GM18520 (cell line): ENCODE measurements at regions not wholly inside any gene's neighbourhood (a gene's known extent, or its start where the extent isn't known, plus 50 kb on each side); places are given as distances from the start of the nearest gene placed in this dataset.

Experiments used
- ATAC-seq: cut with Tn5 transposase; IDR thresholded peaks from one replicate; pipeline ENCODE4 v1.9.1; 2021; ENCODE audit not compliant: unreplicated experiment

GRCh38 chr4:1499465-1499864, 93.2 kb upstream of the NKX1-1 start:
- ATAC-seq: no peak

DNA sequence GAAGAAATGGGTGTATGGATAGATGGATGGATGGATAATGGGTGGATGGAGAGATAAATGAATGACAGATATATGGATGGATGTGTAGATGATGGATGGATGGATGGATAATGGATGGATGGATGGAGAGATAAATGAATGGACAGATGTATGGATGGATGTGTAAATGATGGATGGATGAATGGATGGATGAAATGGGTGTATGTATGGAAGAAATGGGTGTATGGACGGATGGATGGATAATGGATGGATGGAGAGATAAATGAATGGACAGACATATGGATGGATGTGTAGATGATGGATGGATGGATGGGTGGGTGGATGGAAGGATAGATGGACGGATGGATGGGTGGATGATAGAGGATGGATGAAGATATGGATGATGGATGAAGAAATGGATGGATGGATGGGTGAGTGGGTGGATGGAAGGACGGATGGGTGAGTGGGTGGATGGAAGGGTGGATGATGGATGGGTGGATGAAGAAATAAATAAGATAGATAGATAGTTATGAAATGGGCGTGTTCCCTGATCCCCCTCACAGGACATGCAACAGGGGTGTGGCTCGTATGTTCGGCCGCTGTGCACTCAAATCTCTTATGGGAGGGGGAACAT, 91.1 kb upstream of the NKX1-1 start:
- ATAC-seq: no peak

GRCh38 chr4:1496116-1496642, 89.9 kb upstream of the NKX1-1 start:
- ATAC-seq: no peak

DNA sequence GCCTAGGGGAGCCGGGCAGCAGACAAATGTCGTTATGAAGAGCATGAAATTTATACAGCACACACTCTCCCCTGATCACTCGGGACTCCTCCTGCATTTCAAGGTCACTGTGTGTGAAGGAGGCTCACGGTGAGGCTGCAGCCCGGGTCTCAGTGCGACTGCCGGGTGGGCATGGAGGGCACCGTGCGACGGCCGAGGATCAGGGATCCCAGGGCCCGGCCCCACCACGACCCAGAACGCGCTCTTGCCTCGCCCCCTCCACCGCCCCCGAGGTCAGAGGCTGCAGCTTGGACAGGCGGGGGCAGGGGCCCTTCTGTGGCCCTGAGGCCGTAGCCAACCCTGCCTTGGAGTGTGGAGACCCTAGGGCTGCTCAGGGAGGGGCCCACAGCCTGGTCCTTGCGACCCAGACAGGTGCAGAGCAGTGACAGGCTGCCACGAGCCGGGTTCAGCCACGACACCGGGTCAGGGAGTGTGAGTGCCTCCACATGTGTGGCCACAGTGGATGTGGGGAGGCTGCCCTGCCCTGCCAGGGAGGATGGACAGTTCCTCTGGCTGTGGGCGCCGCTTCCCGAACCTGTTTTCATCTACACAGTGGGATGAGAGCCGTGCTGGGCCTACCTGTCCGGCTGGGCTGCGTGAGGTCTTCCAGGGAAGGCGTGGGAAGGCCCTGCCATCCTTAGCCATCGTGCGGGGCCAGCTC, 89.3 kb upstream of the NKX1-1 start:
- ATAC-seq: no peak

DNA sequence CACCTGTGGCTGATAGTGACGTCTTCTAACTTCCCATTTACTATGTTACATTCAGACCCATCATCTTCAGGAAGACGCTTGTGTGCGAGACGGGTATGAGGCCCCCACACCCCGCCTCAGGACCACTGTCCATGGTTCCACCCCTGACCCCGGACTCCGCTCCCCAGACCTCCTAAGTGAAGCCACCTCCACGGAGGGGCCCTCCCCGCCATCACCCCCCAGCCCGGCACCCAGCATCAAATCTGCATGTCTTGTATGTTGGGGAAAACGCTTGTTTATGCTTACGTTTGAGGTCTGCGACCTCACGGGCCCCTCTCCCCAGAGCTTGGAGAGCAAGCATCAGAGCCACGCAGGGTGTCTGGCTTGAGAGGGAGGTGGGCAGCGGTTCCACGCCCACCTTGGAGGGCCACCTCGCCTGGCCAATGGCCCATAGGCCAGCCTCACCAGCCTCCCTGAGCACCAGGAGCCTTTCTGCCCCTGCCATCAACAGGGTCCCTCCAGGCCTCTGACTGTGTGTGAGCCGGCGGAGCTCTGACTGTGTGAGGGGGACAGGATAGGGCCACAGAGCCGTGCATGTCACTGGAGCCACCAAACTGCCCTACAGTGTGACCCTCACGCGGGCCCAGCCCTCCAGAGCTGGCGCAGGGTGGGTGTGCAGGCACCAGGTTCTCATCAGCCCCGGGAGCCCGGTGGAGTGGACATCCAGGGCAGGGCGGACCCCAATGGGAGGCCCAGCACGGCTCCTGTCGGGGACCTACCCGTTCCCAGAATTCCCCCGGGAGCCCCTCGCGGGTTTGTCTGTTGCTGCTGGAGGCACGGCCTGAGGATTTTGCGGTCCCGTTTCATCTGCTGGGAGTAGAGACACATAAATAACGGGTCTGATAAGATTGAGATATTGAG, 88.4 kb upstream of the NKX1-1 start:
- no peak for ATAC-seq

DNA sequence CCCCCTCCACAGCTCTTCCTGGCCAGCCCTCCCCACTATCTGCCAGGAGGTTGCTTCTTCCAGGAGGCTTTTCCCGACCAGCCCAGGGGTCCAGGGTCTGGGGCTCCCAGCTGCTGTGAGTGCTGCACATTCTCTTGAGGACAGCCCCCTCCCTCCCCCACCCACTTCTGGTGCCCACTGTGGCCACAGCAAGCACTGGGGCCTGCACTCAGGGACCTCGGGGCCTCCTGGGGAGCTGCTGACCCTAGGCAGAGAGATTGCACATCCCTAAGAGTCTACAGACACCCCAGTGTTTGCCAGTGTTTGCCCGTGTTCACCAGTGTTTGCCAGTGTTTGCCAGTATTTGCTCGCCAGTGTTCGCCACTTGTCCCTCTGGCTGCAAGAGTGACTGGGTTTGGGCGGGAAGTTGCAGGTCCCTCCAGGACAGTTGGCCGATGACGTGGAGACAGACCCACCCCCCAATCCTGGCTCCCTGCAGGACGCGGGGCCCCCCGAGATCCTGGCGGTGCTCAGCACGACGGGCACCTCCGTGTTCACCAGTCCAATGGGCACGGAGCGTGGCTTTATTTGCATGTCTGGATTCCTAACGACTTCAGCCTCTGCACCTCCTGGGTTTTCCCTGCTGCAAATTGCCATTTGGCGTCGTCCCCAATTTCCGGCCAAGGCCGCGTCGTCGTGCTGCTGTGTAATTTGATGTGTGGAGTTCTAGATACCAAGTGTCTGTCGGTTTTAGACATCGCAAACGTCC, 87.5 kb upstream of the NKX1-1 start:
- ATAC-seq: no peak

DNA sequence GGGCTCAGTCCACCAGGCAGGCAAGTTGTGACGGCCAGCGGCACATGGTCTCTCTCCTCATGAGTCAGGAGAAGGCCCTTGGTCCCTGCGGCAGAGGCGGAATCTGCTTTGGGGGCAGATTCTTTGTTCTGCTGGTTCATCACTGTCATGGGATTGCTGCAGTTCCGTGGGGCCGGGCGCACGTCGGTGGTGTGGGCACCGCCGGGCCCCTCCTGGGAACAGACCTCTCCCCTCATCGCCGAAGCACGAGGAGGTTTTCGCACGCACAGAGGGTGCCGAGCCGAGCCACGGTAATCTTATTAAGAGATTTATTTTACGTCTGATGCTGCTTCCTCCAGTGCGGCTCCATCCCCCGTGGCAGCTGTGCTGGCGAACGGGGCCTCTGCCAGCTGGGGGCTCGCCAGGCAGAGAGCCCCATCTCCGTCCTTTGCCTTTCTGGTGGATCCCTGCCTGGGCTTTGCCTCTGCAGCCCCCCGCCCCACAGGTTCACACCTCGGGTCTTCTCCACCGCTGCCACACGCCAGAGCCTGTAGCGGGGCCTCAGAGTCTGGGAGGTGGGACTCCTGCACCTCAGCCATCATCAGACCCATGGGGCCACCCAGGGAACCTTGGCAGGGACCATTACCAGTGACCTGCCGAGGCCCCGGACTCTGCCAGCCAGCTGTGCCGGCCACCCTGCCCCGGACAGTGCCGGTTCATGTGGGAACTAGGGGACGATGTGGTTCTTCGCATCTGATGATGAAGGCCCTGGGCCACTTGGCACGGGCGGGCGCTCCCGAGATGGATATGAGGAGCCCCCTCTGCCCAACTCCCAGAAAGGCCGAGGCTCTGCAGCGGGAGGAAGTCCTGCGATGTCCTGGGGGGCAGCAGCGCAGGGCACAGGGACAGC, 86.7 kb upstream of the NKX1-1 start:
- no peak for ATAC-seq

DNA sequence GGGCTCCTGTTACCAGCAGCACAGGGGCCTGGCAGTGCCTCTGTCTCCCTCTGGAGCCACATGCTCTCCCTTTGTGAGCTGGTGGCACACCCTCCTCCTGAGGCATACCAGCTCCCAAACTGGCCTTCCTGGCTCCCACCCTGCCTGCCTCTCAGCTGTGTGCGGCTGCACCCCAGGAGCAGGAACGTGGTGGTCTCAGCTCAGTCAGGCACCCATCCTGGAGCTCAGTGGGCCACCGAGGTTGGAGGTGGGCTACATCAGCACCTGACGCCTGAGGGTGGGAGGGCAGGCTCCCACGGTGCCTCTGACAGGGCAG, 85.9 kb upstream of the NKX1-1 start:
- no peak for ATAC-seq

- no peak for ATAC-seq
Observed at GRCh38 chr4:1491328-1492141, 85.3 kb upstream of the NKX1-1 start.

DNA sequence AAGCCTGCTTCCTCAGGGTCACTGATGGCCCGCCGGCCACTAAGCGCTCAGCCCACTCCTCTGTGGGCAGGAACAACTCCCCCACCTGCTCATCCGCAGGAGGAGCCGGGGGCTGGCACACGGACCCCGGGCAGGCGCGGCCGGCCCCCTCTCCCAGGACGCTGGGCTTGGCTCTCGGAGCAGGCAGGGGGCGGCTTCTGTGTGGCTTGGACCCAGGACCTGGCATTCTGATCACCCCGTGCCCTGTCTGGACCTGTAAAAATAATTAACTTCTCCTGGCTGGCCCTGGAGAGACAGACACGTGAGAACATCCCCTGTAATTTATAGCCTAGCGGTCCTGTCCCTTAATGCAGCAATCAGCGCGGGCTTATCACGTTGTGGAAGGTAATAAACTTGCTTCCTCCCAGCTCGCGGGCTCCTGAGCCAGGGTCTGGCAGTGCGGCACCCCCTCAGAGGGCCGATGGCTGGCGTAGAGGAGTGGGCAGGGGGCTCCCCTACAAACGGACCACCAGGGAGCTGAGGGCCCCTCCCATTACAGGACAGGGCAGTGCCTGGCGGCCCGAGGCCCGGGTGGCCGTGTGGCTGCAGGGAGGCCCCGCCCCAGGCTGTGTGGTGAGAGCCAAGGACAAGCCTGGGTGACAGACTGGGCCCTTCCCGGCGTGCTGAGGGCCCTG, 84.5 kb upstream of the NKX1-1 start:
- ATAC-seq: no peak

DNA sequence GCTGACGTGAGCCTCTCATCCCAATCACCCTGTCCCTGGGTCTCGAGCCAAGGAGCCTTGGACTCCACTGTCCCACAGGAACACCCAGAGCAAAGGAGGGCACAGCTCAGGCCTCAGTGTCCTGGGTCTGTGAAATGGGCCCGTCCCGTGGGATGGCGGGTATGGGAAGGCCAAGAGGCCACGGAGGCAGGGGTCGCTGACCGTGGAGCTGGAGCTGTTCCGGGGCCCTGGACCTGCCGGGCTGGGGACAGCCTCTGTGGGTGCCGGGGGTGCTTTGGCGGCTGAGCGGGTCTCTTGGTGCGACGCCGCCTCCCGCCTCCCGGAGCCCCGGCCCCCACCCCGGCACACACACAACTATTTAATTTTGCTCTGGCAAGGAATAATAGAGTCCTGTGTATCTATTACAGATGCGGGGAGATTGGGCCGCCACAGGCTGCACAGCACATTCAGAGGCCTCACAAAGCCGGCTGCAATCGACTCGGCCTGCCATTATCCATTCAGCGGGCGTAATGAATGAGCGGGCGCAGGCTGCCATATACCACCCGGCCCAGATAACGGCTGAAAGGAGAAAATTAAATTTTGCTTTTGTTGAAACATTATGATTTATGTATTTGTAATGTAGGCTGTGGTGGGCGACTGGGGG, 83.9 kb upstream of the NKX1-1 start:
- no peak for ATAC-seq

GRCh38 chr4:1489639-1489995, 83.4 kb upstream of the NKX1-1 start:
- no peak for ATAC-seq

DNA sequence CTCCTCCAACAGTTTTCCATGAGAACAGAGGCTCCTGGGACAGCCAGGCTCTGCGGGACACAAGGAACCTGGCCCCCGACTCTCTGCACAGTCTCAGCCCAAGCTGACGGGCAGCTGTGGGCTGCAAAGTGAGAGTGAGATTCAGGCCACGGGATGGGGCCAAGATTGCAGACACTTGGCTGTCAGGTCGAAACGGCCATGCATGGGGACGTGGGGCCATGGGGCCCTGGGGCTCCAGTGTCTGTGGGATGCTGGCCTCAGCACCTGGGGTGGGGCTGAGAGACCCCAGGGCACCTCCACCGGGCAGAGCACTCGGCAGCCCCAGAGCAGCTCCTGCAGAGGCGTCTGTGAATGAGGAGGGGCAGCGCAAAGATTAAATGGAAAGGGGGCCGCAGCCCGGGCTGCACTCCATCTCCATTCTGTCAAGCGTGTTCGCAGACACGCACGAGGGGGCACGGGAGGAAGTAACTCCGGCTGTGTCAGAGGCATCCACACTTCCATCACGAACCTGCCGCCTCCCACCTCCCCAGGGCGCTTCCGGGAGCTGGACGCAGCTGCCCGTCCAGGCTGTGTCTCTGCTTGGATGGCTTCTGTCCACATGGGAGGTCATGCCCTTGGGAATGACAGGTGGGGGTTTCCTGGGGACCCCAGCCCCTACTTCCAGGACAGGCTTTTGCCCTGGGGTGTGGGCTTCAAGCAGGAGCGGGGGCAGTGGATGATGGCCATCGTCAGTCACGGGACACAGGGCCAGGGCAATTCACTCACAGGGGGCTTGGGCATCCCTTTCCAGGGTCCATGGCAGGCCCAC, 82.8 kb upstream of the NKX1-1 start:
- no peak for ATAC-seq

DNA sequence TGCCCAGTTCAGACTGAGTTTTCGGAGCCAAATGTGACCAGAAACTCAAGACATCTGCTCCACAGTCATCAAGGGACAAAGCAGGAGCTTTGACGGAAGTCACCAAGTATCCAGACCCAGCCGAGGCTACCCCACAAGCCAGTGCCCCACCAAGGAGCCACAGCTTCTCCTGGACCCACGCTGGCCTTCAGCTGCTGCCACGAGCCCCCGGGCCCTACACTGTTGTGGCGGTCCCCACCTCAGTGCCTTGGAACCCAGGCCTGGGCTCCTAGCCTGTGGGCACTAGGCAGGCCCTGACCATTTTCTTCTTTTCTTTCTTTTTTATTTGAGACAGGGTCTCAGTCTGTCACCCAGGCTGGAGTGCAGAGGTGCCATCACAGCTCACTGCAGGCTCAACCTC, 82.1 kb upstream of the NKX1-1 start:
- ATAC-seq: no peak

DNA sequence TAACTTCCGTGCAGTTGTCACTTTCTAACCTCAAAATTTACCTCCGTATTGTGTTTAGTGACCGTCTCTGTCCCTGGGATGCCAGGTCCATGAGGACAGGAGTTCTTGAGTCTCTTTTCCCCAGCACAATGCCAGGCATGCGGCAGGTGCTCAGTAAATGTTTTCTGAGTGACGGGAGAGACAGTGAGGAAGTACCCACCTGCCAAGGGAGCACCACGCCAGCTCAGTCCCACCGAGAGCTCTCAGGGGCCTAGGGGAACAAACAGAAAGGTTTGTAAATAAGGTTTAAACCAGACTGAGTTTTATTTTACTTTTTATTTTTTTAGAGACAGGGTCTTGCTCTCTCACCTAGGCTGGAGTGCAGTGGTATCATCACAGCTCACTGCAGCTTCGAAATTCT, 81.5 kb upstream of the NKX1-1 start:
- ATAC-seq: no peak

DNA sequence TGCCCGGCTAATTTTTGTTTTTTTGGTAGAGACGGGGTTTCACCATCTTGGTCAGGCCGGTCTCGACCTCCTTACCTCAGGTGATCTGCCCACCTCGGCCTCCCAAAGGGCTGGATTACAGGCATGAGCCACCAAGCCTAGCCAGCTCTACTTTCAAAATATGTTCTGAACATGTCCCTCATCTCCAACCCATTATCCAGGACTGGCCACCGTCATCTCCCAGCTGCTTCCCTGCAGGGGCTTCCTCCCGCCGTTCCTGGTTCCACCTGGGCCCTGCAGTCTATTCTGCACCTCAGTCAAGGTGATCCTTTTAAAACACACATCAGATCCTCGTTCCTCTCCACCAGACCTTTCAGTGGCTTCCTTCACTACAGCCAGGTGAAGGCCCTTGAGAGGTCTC, 80.9 kb upstream of the NKX1-1 start:
- no peak for ATAC-seq

- no peak for ATAC-seq
Observed at GRCh38 chr4:1485280-1485679, 79.0 kb upstream of the NKX1-1 start.

- ATAC-seq: no peak
Observed at GRCh38 chr4:1480720-1481119, 74.5 kb upstream of the NKX1-1 start.
